ENCODE measurements at regions not wholly inside any gene's neighbourhood (a gene's known extent, or its start where the extent isn't known, plus 50 kb on each side); places are given as distances from the start of the nearest gene placed in this dataset.
"Not testable (repeated sequence)": the region's sequence is repeated elsewhere in the genome, so short reads cannot be mapped to it uniquely, and the experiment has no call there.

- no peaks in the 10 kb centered on the region for H3K36me3 ChIP-seq
- H3K4me1 ChIP-seq (replicated peaks): peaks cover 14% of the 10 kb centered on the region
- peak overlapping the region; percentile 50 for H3K27ac ChIP-seq
- H3K4me3 ChIP-seq: no peak overlapping the region
- no peaks in the 10 kb centered on the region for H3K9me3 ChIP-seq (replicated peaks)
- no peaks in the 10 kb centered on the region for H3K27me3 ChIP-seq (replicated peaks)
- peak in 1 of 2 experiments; percentile 45 for DNase-seq (ENCODE audit: low read depth in 1 of 2, low spot score in 2 of 2)
Measured at GRCh38 chr3:110318108-110318507, 753.5 kb upstream of the NECTIN3 start.

DNA sequence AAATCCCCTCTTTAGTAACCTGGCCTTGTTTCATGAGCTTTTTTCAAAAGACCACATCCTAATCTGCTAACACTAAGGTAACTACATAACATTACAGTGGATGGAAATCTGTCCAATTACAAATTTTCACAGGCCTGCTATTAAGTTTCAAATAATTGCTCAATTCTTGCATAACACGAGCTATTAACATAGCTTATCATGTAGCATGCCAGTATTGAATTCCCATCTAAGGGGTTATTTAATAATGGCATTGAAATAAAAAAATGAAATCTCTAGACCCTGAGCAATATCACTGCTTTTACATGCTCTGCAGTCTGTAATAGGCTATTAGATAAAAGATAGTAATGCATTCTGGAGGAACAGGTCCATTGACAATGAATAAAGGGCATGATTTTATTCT is 748.3 kb upstream of the NECTIN3 start:
- Histone ChIP-seq H3K27me3 (replicated peaks) (no peaks in the 10 kb centered on the region), H3K4me3 (no peak overlapping the region), H3K36me3 (no peaks in the 10 kb centered on the region), H3K27ac (no peak overlapping the region), H3K9me3 (replicated peaks) (no peaks in the 10 kb centered on the region), H3K4me1 (replicated peaks) (peaks cover 11% of the 10 kb centered on the region)
- no peak for DNase-seq (ENCODE audit: low read depth in 1 of 2, low spot score in 2 of 2)

DNA sequence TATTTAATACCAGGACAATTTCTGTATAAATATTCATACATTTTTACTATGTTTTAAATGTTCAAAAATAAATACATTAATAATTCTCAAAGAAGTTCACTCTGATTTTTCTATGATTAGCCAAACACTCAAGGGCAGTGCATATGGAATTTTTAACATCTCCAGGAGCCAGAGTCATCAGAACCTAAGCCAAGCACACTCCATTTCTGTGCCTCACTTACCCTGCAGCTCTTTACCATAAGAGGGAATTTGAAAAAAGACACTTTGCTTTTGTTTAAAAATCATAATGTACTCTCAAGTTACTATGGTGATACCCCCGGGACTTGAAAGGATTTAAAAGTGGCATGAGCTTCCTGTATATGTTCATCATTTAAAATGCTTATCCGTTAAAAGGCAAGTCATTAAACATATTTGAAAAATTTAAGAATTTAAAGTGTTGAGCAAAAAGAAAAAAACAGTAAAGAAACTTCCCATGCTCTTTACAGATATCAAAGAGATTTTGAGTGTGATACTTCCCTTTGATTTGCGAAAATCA is 747.4 kb upstream of the NECTIN3 start:
- Histone ChIP-seq H3K27me3 (replicated peaks) (no peaks in the 10 kb centered on the region), H3K4me1 (replicated peaks) (peaks cover 7% of the 10 kb centered on the region), H3K9me3 (replicated peaks) (no peaks in the 10 kb centered on the region), H3K4me3 (no peak overlapping the region), H3K36me3 (no peaks in the 10 kb centered on the region), H3K27ac (no peak overlapping the region)
- DNase-seq (ENCODE audit: low read depth in 1 of 2, low spot score in 2 of 2): no peak

DNA sequence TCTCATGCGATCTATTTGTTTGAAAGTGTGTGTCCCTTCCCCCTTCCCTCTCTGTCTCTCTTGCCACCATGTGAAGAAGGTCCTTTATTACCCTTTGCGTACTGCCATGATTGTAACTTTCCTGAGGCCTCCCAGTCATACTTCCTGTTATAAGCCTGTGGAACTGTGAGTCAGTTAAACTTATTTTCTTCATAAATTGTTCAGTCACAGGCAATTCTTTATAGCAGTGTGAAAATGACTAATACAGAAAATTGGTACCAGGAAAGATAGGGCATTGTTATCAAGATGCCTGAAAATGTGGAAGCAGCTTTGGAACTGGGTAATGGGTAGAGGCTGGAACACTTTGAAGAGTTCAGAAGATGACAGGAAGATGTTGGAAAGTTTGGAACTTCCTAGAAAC is 743.7 kb upstream of the NECTIN3 start:
- Histone ChIP-seq H3K9me3 (replicated peaks) (0 out of 2 replicates have a peak, but pooled peaks cover 3% of the 10 kb centered on the region), H3K27me3 (replicated peaks) (no peaks in the 10 kb centered on the region), H3K27ac (0 out of 2 replicates have a peak overlapping the region, but pooled peaks have one; percentile 6), H3K36me3 (no peaks in the 10 kb centered on the region), H3K4me1 (replicated peaks) (peaks cover 7% of the 10 kb centered on the region), H3K4me3 (no peak overlapping the region)
- DNase-seq (ENCODE audit: low read depth in 1 of 2, low spot score in 2 of 2): no peak

- not testable (repeated sequence) for H3K27ac ChIP-seq; H3K36me3 ChIP-seq; H3K4me3 ChIP-seq; DNase-seq (ENCODE audit: low read depth in 1 of 2, low spot score in 2 of 2); H3K4me1 ChIP-seq (replicated peaks); H3K27me3 ChIP-seq (replicated peaks); H3K9me3 ChIP-seq (replicated peaks)
Measured at GRCh38 chr3:110331562-110331961, 740.1 kb upstream of the NECTIN3 start.

GRCh38 chr3:110332629-110333028 is 739.0 kb upstream of the NECTIN3 start:
- no peak overlapping the region for H3K27ac ChIP-seq
- no peak for DNase-seq (ENCODE audit: low read depth in 1 of 2, low spot score in 2 of 2)
- H3K36me3 ChIP-seq: no peaks in the 10 kb centered on the region; the same call in 1 of the 2 replicates
- no peak overlapping the region for H3K4me3 ChIP-seq
- peaks cover 5% of the 10 kb centered on the region for H3K4me1 ChIP-seq (replicated peaks)
- H3K27me3 ChIP-seq (replicated peaks): no peaks in the 10 kb centered on the region
- peaks cover 3% of the 10 kb centered on the region; the same call in 1 of the 2 replicates for H3K9me3 ChIP-seq (replicated peaks)

GRCh38 chr3:110341047-110341446 is 730.6 kb upstream of the NECTIN3 start:
- no peak for DNase-seq (ENCODE audit: low read depth in 1 of 2, low spot score in 2 of 2)
- H3K4me1 ChIP-seq (replicated peaks): peaks cover 25% of the 10 kb centered on the region
- no peaks in the 10 kb centered on the region for H3K9me3 ChIP-seq (replicated peaks)
- peak overlapping the region; percentile 3; the same call in 1 of the 2 replicates for H3K27ac ChIP-seq
- H3K4me3 ChIP-seq: no peak overlapping the region
- no peaks in the 10 kb centered on the region for H3K36me3 ChIP-seq
- H3K27me3 ChIP-seq (replicated peaks): no peaks in the 10 kb centered on the region

DNA sequence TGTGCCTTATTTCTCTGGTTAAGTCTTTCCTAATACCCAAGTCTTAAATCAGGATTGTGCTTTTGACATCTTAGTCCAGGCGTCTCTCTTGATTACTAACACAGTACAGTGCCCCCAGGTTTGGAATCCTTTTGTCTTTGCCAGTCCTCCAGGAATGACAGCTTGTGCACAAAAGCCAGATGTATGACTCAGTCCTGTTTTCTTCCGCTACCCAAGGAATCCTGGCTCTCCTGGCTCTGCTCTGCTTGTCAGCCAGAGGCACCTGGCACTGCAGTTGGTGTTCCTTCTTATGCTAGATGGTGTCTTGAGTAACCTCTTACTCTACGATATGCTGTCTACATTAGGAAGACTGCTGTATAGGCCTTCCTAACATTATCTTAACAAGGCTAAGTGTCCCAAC is 728.2 kb upstream of the NECTIN3 start:
- peaks cover 25% of the 10 kb centered on the region for H3K4me1 ChIP-seq (replicated peaks)
- H3K36me3 ChIP-seq: no peaks in the 10 kb centered on the region
- H3K9me3 ChIP-seq (replicated peaks): no peaks in the 10 kb centered on the region
- DNase-seq (ENCODE audit: low read depth in 1 of 2, low spot score in 2 of 2): peak; percentile 35 to 46
- H3K27me3 ChIP-seq (replicated peaks): no peaks in the 10 kb centered on the region
- peak overlapping the region; percentile 57 for H3K27ac ChIP-seq
- no peak overlapping the region for H3K4me3 ChIP-seq

GRCh38 chr3:110343945-110344344 is 727.7 kb upstream of the NECTIN3 start:
- H3K27me3 ChIP-seq (replicated peaks): no peaks in the 10 kb centered on the region
- peaks cover 25% of the 10 kb centered on the region for H3K4me1 ChIP-seq (replicated peaks)
- H3K9me3 ChIP-seq (replicated peaks): no peaks in the 10 kb centered on the region
- peak overlapping the region; percentile 57 for H3K27ac ChIP-seq
- peak in 1 of 2 experiments; percentile 10 for DNase-seq (ENCODE audit: low read depth in 1 of 2, low spot score in 2 of 2)
- H3K36me3 ChIP-seq: no peaks in the 10 kb centered on the region
- no peak overlapping the region for H3K4me3 ChIP-seq

DNA sequence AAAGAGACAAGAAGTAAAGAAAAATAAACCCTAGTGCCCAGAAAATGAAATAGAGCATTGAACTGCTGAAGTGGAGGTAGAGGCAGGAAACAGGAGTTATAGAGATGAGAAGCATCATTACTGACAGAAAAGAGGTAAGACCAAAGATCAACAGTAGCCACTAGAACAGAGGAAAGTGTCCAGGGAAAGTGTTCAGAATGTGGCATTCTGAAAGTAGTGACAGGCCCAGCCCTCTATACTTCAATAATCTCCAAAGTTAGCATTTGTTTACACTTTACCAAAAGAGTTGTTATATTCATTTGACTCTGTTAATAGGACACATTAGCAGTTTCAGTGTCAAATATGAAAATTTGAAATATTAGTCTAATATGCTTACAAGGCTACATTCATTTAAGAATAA is 727.1 kb upstream of the NECTIN3 start:
- Histone ChIP-seq H3K36me3 (no peaks in the 10 kb centered on the region), H3K27me3 (replicated peaks) (no peaks in the 10 kb centered on the region), H3K27ac (peak overlapping the region; percentile 57), H3K4me1 (replicated peaks) (peaks cover 25% of the 10 kb centered on the region), H3K9me3 (replicated peaks) (no peaks in the 10 kb centered on the region), H3K4me3 (no peak overlapping the region)
- no peak for DNase-seq (ENCODE audit: low read depth in 1 of 2, low spot score in 2 of 2)

GRCh38 chr3:110344897-110345767 is 726.5 kb upstream of the NECTIN3 start:
- Histone ChIP-seq H3K27ac (0 out of 2 replicates have a peak overlapping the region, but pooled peaks have one; percentile 57), H3K9me3 (replicated peaks) (no peaks in the 10 kb centered on the region), H3K36me3 (no peaks in the 10 kb centered on the region), H3K4me3 (no peak overlapping the region), H3K4me1 (replicated peaks) (peaks cover 25% of the 10 kb centered on the region), H3K27me3 (replicated peaks) (no peaks in the 10 kb centered on the region)
- no peak for DNase-seq (ENCODE audit: low read depth in 1 of 2, low spot score in 2 of 2)

DNA sequence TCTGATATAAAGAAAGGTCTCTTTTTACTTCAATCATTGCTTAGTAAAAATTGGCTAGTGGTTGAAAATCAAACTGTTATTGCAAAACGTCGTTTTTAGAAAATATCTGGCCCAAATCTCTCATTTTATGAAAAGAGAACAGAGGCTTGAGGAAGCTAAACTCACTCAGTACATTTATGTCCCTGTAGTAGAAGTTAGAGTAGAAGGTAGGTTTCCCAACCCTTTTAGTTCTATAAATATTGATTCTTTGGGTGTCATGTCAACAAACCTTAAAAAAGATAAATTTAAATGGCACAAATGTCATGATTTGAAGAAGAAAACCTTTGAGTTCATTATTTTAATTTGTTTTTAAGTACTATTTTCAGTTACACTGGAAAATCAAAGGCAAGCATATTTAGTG is 722.3 kb upstream of the NECTIN3 start:
- H3K27me3 ChIP-seq (replicated peaks): no peaks in the 10 kb centered on the region
- H3K4me1 ChIP-seq (replicated peaks): peaks cover 13% of the 10 kb centered on the region
- H3K36me3 ChIP-seq: no peaks in the 10 kb centered on the region
- no peak overlapping the region for H3K4me3 ChIP-seq
- H3K9me3 ChIP-seq (replicated peaks): no peaks in the 10 kb centered on the region
- no peak overlapping the region for H3K27ac ChIP-seq
- DNase-seq (ENCODE audit: low read depth in 1 of 2, low spot score in 2 of 2): no peak

DNA sequence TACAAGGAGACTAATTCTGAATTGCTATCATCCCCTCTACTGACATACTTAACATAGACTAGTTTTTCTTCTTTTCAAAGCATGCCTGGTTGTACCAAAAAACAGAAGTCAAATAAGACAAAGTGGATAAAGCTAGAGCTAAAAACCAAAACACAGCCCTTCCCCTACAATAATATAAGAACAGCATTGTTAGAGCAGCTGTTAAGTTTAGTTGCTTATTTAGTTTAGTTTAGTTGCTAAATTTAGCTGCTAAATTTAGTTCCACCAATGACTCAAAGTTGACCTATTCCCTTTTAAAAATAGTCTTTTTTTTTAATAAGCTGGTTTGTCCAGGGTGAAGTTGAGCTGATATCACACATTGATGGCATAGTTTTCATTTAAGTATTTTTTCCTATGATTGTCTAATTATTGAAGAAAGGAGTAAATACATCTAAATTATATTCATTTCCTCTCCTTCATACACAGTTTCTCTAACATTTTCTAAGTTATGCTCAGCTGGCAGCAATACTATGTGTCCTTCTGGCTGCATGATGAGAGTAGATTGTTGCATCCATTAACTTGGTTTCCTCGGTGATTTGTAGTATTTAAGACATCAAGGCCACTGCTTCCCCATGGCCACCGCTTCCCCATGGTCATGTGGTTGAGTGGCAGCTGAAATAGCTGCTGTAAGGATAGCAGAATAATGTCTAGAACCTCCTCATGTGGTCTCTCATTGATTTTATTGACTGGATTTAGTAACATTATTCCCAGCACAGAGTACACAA is 718.6 kb upstream of the NECTIN3 start:
- no peak for DNase-seq (ENCODE audit: low read depth in 1 of 2, low spot score in 2 of 2)
- H3K4me3 ChIP-seq: no peak overlapping the region
- no peaks in the 10 kb centered on the region for H3K36me3 ChIP-seq

DNA sequence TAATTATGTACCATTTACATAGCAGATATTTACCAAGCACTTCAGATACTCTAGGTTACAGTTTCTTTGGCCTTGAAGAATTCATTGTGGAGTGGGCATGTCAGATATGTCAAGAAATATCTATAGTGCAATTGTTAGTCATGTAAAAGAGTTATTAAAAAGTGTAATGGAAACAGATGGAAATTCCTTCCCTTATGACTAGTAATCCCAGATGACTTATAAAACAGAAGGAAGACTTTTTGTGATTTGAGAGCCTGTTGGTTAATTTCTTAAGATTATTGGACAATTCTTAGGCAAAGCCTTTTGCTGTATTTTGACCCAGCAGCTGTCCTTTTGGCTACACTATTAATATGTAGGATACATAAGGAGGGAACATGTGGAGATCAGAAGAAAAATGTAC is 708.9 kb upstream of the NECTIN3 start:
- no peak for DNase-seq (ENCODE audit: low read depth in 1 of 2, low spot score in 2 of 2)
- no peaks in the 10 kb centered on the region for H3K4me1 ChIP-seq (replicated peaks)
- H3K27me3 ChIP-seq (replicated peaks): no peaks in the 10 kb centered on the region
- H3K27ac ChIP-seq: no peak overlapping the region
- H3K9me3 ChIP-seq (replicated peaks): no peaks in the 10 kb centered on the region
- no peak overlapping the region for H3K4me3 ChIP-seq
- H3K36me3 ChIP-seq: no peaks in the 10 kb centered on the region

More for the DNA sequence above, 718.6 kb upstream of the NECTIN3 start:
- peaks cover 8% of the 10 kb centered on the region for H3K4me1 ChIP-seq (replicated peaks)
- H3K9me3 ChIP-seq (replicated peaks): no peaks in the 10 kb centered on the region
- H3K27me3 ChIP-seq (replicated peaks): no peaks in the 10 kb centered on the region
- H3K27ac ChIP-seq: no peak overlapping the region
